ENCODE measurements at regions not wholly inside any gene's neighbourhood (a gene's known extent, or its start where the extent isn't known, plus 50 kb on each side); places are given as distances from the start of the nearest gene placed in this dataset.

GRCh38 chr7:340979-341694 lies 51.2 kb downstream of the FOXL3 start:
- DNase-seq (ENCODE audit: low spot score): no peak

- peak; percentile 33 for DNase-seq (ENCODE audit: low spot score)
These were observed 52.1 kb downstream of the FOXL3 start for GRCh38 chr7:341841-342638.

GRCh38 chr7:342681-343216 lies 52.8 kb downstream of the FOXL3 start:
- DNase-seq (ENCODE audit: low spot score): no peak

GRCh38 chr7:343227-343822 lies 53.4 kb downstream of the FOXL3 start:
- no peak for DNase-seq (ENCODE audit: low spot score)

GRCh38 chr7:343864-344607 lies 54.1 kb downstream of the FOXL3 start:
- no peak for DNase-seq (ENCODE audit: low spot score)

- no peak for DNase-seq (ENCODE audit: low spot score)
These were observed 54.6 kb downstream of the FOXL3 start for GRCh38 chr7:344608-344994.

GRCh38 chr7:346116-346898 lies 56.3 kb downstream of the FOXL3 start:
- no peak for DNase-seq (ENCODE audit: low spot score)

GRCh38 chr7:347001-347590 lies 57.1 kb downstream of the FOXL3 start:
- no peak for DNase-seq (ENCODE audit: low spot score)

- no peak for DNase-seq (ENCODE audit: low spot score)
These were observed 57.9 kb downstream of the FOXL3 start for GRCh38 chr7:347644-348479.

- no peak for DNase-seq (ENCODE audit: low spot score)
These were observed 58.5 kb downstream of the FOXL3 start for GRCh38 chr7:348480-348844.

- DNase-seq (ENCODE audit: low spot score): no peak
These were observed 59.2 kb downstream of the FOXL3 start for GRCh38 chr7:348962-349743.

- no peak for DNase-seq (ENCODE audit: low spot score)
These were observed 61.3 kb downstream of the FOXL3 start for GRCh38 chr7:351256-351655.

GRCh38 chr7:351681-352480 lies 61.9 kb downstream of the FOXL3 start:
- DNase-seq (ENCODE audit: low spot score): no peak

- no peak for DNase-seq (ENCODE audit: low spot score)
These were observed 63.9 kb downstream of the FOXL3 start for GRCh38 chr7:353746-354325.

- DNase-seq (ENCODE audit: low spot score): no peak
These were observed 64.9 kb downstream of the FOXL3 start for GRCh38 chr7:354597-355470.

GRCh38 chr7:355568-355967 lies 65.6 kb downstream of the FOXL3 start:
- no peak for DNase-seq (ENCODE audit: low spot score)

GRCh38 chr7:356087-356486 lies 66.1 kb downstream of the FOXL3 start:
- DNase-seq (ENCODE audit: low spot score): no peak
